ENCODE measurements at regions not wholly inside any gene's neighbourhood (a gene's known extent, or its start where the extent isn't known, plus 50 kb on each side); places are given as distances from the start of the nearest gene placed in this dataset.

DNA sequence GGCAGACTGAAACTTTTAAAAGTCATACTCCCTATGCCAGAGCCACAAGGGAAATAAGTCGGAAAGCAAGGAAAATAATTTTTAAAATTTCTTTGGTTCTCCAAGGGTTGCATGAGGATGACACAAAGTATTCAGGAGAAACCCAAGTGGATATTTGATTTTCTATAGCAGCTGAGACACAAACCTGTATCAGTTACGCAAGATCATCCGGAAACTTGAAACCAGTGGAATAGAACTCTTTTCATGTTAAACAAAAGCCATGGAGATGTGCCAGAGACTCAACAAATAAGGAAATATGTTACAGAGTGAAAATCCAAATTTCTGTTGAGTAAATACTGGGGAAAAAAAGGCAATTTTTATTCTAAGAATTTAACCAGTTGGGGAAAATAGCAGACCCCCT is 294.7 kb downstream of the KIF2B start:
- TF ChIP-seq POLR2A (IDR thresholded peaks at IDR 0.05; ENCODE audit: low read depth, low read length): no peak
- TF ChIP-seq TAF1 (IDR thresholded peaks at IDR 0.05; ENCODE audit: borderline replicate concordance, low read depth, low read length): no peak
- TF ChIP-seq POLR2AphosphoS5 (IDR thresholded peaks at IDR 0.05; ENCODE audit: low read depth, low read length): no peak

Measured in GM12892 (cell line).